ENCODE measurements at regions not wholly inside any gene's neighbourhood (a gene's known extent, or its start where the extent isn't known, plus 50 kb on each side); places are given as distances from the start of the nearest gene placed in this dataset.

DNA sequence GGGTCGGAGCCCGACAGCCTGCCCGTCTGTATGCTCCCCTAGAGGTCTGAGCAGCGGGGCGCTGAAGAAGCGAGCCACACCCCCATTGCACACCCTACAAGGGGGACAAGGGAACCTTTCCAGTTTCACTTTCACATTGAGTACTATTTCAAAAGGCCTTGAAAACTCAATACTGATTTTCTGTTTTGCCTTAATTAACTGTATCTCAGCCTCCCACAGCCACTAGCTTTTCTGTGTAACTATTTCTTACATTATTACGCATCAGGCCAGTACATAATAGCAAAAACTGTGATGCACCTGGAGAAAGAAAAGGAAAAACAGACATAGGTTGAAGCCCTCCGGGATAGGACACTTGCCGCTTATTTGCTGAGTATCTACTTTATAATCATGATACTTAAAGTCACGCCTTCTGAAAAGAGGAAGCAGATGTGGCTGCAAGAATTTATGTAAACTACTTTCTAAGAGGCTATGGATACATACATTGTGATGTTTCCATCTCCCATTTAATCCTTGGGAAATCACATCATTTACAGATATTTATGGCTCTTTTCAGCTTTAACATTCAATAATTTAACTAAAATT is 1719.5 kb downstream of the MRPL39 start:
- TF ChIP-seq POLR2A (IDR thresholded peaks at IDR 0.05; ENCODE audit: low read length) (no peak), MAZ (IDR thresholded peaks at IDR 0.05; ENCODE audit: borderline replicate concordance, low read depth, low read length) (no peak), MAFK (IDR thresholded peaks at IDR 0.05; ENCODE audit: partially characterized antibody) (no peak), RFX5 (IDR thresholded peaks at IDR 0.05) (no peak), HOXB13 (CRISPR knock-in tag; IDR thresholded peaks at IDR 0.05; ENCODE audit: low read depth) (no peak), SMC3 (IDR thresholded peaks at IDR 0.05) (no peak), NPAS2 (CRISPR knock-in tag; IDR thresholded peaks at IDR 0.05; ENCODE audit: borderline replicate concordance) (no peak), CBX2 (IDR thresholded peaks at IDR 0.05; ENCODE audit: borderline replicate concordance, low read depth) (no peak), SREBF2 (IDR thresholded peaks at IDR 0.05) (no peak)
- TF ChIP-seq, protein P1, sequence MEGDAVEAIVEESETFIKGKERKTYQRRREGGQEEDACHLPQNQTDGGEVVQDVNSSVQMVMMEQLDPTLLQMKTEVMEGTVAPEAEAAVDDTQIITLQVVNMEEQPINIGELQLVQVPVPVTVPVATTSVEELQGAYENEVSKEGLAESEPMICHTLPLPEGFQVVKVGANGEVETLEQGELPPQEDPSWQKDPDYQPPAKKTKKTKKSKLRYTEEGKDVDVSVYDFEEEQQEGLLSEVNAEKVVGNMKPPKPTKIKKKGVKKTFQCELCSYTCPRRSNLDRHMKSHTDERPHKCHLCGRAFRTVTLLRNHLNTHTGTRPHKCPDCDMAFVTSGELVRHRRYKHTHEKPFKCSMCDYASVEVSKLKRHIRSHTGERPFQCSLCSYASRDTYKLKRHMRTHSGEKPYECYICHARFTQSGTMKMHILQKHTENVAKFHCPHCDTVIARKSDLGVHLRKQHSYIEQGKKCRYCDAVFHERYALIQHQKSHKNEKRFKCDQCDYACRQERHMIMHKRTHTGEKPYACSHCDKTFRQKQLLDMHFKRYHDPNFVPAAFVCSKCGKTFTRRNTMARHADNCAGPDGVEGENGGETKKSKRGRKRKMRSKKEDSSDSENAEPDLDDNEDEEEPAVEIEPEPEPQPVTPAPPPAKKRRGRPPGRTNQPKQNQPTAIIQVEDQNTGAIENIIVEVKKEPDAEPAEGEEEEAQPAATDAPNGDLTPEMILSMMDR (IDR thresholded peaks at IDR 0.05) = no peak
- TF ChIP-seq, protein P2, sequence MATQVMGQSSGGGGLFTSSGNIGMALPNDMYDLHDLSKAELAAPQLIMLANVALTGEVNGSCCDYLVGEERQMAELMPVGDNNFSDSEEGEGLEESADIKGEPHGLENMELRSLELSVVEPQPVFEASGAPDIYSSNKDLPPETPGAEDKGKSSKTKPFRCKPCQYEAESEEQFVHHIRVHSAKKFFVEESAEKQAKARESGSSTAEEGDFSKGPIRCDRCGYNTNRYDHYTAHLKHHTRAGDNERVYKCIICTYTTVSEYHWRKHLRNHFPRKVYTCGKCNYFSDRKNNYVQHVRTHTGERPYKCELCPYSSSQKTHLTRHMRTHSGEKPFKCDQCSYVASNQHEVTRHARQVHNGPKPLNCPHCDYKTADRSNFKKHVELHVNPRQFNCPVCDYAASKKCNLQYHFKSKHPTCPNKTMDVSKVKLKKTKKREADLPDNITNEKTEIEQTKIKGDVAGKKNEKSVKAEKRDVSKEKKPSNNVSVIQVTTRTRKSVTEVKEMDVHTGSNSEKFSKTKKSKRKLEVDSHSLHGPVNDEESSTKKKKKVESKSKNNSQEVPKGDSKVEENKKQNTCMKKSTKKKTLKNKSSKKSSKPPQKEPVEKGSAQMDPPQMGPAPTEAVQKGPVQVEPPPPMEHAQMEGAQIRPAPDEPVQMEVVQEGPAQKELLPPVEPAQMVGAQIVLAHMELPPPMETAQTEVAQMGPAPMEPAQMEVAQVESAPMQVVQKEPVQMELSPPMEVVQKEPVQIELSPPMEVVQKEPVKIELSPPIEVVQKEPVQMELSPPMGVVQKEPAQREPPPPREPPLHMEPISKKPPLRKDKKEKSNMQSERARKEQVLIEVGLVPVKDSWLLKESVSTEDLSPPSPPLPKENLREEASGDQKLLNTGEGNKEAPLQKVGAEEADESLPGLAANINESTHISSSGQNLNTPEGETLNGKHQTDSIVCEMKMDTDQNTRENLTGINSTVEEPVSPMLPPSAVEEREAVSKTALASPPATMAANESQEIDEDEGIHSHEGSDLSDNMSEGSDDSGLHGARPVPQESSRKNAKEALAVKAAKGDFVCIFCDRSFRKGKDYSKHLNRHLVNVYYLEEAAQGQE (IDR thresholded peaks at IDR 0.05) = no peak
- TF ChIP-seq, protein P3, sequence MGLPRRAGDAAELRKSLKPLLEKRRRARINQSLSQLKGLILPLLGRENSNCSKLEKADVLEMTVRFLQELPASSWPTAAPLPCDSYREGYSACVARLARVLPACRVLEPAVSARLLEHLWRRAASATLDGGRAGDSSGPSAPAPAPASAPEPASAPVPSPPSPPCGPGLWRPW (IDR thresholded peaks at IDR 0.05) = no peak
- TF ChIP-seq, protein P4, sequence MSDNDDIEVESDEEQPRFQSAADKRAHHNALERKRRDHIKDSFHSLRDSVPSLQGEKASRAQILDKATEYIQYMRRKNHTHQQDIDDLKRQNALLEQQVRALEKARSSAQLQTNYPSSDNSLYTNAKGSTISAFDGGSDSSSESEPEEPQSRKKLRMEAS (IDR thresholded peaks at IDR 0.05) = no peak

Measured in A549 (cell line).